SK-N-SH (cell line): ENCODE measurements at regions not wholly inside any gene's neighbourhood (a gene's known extent, or its start where the extent isn't known, plus 50 kb on each side); places are given as distances from the start of the nearest gene placed in this dataset.

Experiments used
- CTCF ChIA-PET: fragments of 300-600, 350-600 bp; formaldehyde crosslinking; extraction: SDS; loops from one replicate; lab custom pipeline; 2021; lab: Yijun Ruan, JAX
- POLR2A ChIA-PET: fragments of 350-600 bp; sonication (Branson Sonifier 250); formaldehyde crosslinking; extraction: SDS; loops from one replicate; lab custom pipeline; 2020; ENCODE audit warnings: antibody characterized with exemption, inconsistent platforms; lab: Yijun Ruan, JAX
- DNase-seq: peaks from one replicate; pipeline ENCODE4 v3.0.0; 2012
- H2AFZ ChIP-seq: fragments of 200-600 bp; sonication (generic); 2 replicates; pipeline ENCODE4 v1.8.1; 2016; ENCODE audit warnings: antibody characterized with exemption, mild to moderate bottlenecking, low read depth
- H3F3A ChIP-seq: fragments of 200-600 bp; sonication (generic); replicated peaks from 2 replicates; pipeline ENCODE3; 2016; ENCODE audit warnings: antibody characterized with exemption, mild to moderate bottlenecking; ENCODE audit not compliant: insufficient read depth
- H3K27ac ChIP-seq, 2 experiments: fragments of 200-500 bp in 1 of 2; fragments of 200-600 bp in 1 of 2; sonication (Bioruptor generic) in 1 of 2; sonication (generic), shearing (Covaris generic) in 1 of 2; 2 replicates each; pipeline versions ENCODE4 v1.5.1 to v1.6.1; 2014 to 2016; ENCODE audit warnings: low read depth in 2 of 2, inconsistent platforms in 1 of 2, low read length in 1 of 2, mild to moderate bottlenecking in 1 of 2, mixed read lengths in 1 of 2
- H3K27me3 ChIP-seq: fragments of 200-600 bp; sonication (generic), shearing (Covaris generic); 2 replicates; pipeline ENCODE4 v1.6.1; 2016; ENCODE audit warnings: mixed run types; ENCODE audit not compliant: insufficient read depth
- H3K36me3 ChIP-seq, 2 experiments: fragments of 200-500 bp in 1 of 2; fragments of 200-600 bp in 1 of 2; sonication (Bioruptor generic) in 1 of 2; sonication (generic) in 1 of 2; replicated peaks in 1 of 2; 2 replicates each; pipeline versions ENCODE3 to v1.5.1; 2014 to 2016; ENCODE audit warnings: low read length in 1 of 2, mild to moderate bottlenecking in 1 of 2; ENCODE audit not compliant: insufficient read depth in 2 of 2, control insufficient read depth in 1 of 2
- H3K4me1 ChIP-seq, 2 experiments: fragments of 200-500 bp in 1 of 2; fragments of 200-600 bp in 1 of 2; sonication (Bioruptor generic) in 1 of 2; sonication (generic), shearing (Covaris generic) in 1 of 2; 2 replicates each; pipeline versions ENCODE4 v1.5.1 to v1.6.1; 2014 to 2016; ENCODE audit warnings: low read depth in 1 of 2, low read length in 1 of 2, mixed run types in 1 of 2; ENCODE audit not compliant: insufficient read depth in 2 of 2, control insufficient read depth in 1 of 2
- H3K4me2 ChIP-seq: fragments of 200-600 bp; sonication (generic), shearing (Covaris generic); 2 replicates; pipeline ENCODE4 v1.6.1; 2017; ENCODE audit warnings: mixed run types
- H3K4me3 ChIP-seq, 2 experiments: fragments of 200-500 bp in 1 of 2; fragments of 200-600 bp in 1 of 2; sonication (Bioruptor generic) in 1 of 2; sonication (generic), shearing (Covaris generic) in 1 of 2; 2 replicates each; pipeline versions ENCODE4 v1.5.1 to v1.8.1; 2014 to 2016; ENCODE audit warnings: low read depth in 2 of 2, inconsistent platforms in 1 of 2, low read length in 1 of 2, mild to moderate bottlenecking in 1 of 2, mixed read lengths in 1 of 2, moderate library complexity in 1 of 2
- H3K79me2 ChIP-seq: fragments of 200-600 bp; sonication (generic); 2 replicates; pipeline ENCODE4 v1.8.1; 2017; ENCODE audit warnings: mild to moderate bottlenecking; ENCODE audit not compliant: insufficient read depth
- H3K9ac ChIP-seq: fragments of 200-600 bp; sonication (generic); 2 replicates; pipeline ENCODE4 v1.6.1; 2017; ENCODE audit warnings: mixed run types
- H3K9me2 ChIP-seq: fragments of 200-600 bp; sonication (generic); 2 replicates; pipeline ENCODE4 v1.6.1; 2017; ENCODE audit warnings: mixed run types
- H3K9me3 ChIP-seq: fragments of 200-600 bp; sonication (generic); 2 replicates; pipeline ENCODE4 v1.6.1; 2017; ENCODE audit warnings: mixed run types, mild to moderate bottlenecking, moderate library complexity
- H4K20me1 ChIP-seq: fragments of 200-600 bp; sonication (generic); 2 replicates; pipeline ENCODE4 v1.6.1; 2017; ENCODE audit warnings: mild to moderate bottlenecking, mixed run types; ENCODE audit not compliant: insufficient read depth
- CHD2 ChIP-seq: fragments of 150-350 bp; IDR thresholded peaks from 2 replicates; pipeline ENCODE4 v1.6.1; 2018; ENCODE audit warnings: low read length; ENCODE audit not compliant: partially characterized antibody
- ELF1 ChIP-seq: IDR thresholded peaks from 2 replicates; pipeline ENCODE4 v1.4.0; 2012
- EP300 ChIP-seq, 2 experiments: IDR thresholded peaks; 2 replicates each; pipeline versions ENCODE4 v1.4.0 to v1.6.1; 2012; ENCODE audit warnings: borderline replicate concordance in 1 of 2, low read depth in 1 of 2, low read length in 1 of 2
- FOXJ3 ChIP-seq: sonication (generic); formaldehyde crosslinking; IDR thresholded peaks from 2 replicates; pipeline ENCODE4 v1.5.1; 2020; ENCODE audit warnings: mild to moderate bottlenecking, missing genetic modification reagents
- FOXM1 ChIP-seq: IDR thresholded peaks from 2 replicates; pipeline ENCODE4 v1.4.0; 2012; ENCODE audit warnings: low read depth, mild to moderate bottlenecking
- NFIC ChIP-seq: IDR thresholded peaks from 2 replicates; pipeline ENCODE4 v1.4.0; 2012; ENCODE audit warnings: borderline replicate concordance
- POLR2AphosphoS5 ChIP-seq: IDR thresholded peaks from 2 replicates; pipeline ENCODE4 v1.6.1; 2012; ENCODE audit warnings: low read depth, low read length
- TAF1 ChIP-seq: IDR thresholded peaks from 2 replicates; pipeline ENCODE4 v1.6.1; 2012; ENCODE audit warnings: low read depth, mild to moderate bottlenecking, low read length, moderate library complexity, borderline replicate concordance
- WGBS: methylation state at CpG from one replicate; pipeline ENCODE4 v1.1.6; 2017; ENCODE audit warnings: low lambda C conversion rate; 5-methylcytosine and 5-hydroxymethylcytosine counted together
- TF ChIP-seq, protein P1 (sequence below): IDR thresholded peaks from 2 replicates; pipeline ENCODE4 v1.6.1; 2012; ENCODE audit warnings: mild to moderate bottlenecking, low read depth, low read length, moderate library complexity
- TF ChIP-seq, protein P2 (sequence below): fragments of 150-350 bp; IDR thresholded peaks from 2 replicates; pipeline ENCODE4 v1.6.1; 2016; ENCODE audit warnings: mild to moderate bottlenecking, low read depth, low read length
- TF ChIP-seq, protein P3 (sequence below): IDR thresholded peaks from 2 replicates; pipeline ENCODE4; 2012
- TF ChIP-seq, protein P4 (sequence below): fragments of 200-600 bp; sonication (generic); IDR thresholded peaks from 2 replicates; pipeline ENCODE4 v1.6.1; 2017; ENCODE audit warnings: antibody characterized with exemption, mild to moderate bottlenecking, moderate library complexity

DNA sequence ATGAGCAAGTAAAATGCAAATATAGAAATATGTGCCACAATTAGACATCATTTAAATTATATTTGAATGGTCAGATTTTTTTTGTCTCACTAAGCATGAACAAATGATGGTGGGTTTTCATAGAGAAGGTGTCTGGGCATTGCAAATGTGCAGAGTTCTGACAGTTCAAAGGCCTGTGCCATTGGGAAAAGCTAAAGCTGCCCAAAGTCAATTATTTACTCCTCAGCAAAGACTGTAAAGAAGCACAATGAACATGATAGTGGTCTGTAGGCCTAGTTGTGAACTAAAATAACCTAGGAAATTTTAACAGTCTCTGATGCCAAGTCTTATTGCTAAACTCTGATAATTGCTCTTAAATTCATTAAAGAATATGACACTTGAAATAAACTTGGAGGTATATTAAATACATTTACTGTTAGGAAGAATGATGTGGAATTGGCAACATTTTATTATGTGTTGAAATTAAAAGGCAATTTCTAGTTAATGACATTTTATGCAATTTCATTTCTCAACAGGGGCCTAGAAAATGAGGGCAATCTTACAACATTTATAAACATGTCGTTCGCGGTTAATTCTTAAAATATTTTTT, 874.3 kb upstream of the ADAMTS5 start:
- Histone ChIP-seq H4K20me1 (no peaks in the 10 kb centered on the region), H3F3A (no peaks in the 10 kb centered on the region), H3K27ac (no peak overlapping the region), H3K4me2 (no peak overlapping the region), H3K4me1 (no peaks in the 10 kb centered on the region), H2AFZ (no peak overlapping the region), H3K9ac (no peak overlapping the region), H3K36me3 (no peaks in the 10 kb centered on the region), H3K4me3 (no peak overlapping the region), H3K27me3 (no peaks in the 10 kb centered on the region), H3K9me2 (no peaks in the 10 kb centered on the region), H3K9me3 (no peaks in the 10 kb centered on the region), H3K79me2 (no peaks in the 10 kb centered on the region)
- DNase-seq: no peak
- no peak for TF ChIP-seq EP300 (IDR thresholded peaks at IDR 0.05; ENCODE audit: borderline replicate concordance in 1 of 2, low read depth in 1 of 2, low read length in 1 of 2)
- TF ChIP-seq ELF1: no peak
- TF ChIP-seq, protein P1, sequence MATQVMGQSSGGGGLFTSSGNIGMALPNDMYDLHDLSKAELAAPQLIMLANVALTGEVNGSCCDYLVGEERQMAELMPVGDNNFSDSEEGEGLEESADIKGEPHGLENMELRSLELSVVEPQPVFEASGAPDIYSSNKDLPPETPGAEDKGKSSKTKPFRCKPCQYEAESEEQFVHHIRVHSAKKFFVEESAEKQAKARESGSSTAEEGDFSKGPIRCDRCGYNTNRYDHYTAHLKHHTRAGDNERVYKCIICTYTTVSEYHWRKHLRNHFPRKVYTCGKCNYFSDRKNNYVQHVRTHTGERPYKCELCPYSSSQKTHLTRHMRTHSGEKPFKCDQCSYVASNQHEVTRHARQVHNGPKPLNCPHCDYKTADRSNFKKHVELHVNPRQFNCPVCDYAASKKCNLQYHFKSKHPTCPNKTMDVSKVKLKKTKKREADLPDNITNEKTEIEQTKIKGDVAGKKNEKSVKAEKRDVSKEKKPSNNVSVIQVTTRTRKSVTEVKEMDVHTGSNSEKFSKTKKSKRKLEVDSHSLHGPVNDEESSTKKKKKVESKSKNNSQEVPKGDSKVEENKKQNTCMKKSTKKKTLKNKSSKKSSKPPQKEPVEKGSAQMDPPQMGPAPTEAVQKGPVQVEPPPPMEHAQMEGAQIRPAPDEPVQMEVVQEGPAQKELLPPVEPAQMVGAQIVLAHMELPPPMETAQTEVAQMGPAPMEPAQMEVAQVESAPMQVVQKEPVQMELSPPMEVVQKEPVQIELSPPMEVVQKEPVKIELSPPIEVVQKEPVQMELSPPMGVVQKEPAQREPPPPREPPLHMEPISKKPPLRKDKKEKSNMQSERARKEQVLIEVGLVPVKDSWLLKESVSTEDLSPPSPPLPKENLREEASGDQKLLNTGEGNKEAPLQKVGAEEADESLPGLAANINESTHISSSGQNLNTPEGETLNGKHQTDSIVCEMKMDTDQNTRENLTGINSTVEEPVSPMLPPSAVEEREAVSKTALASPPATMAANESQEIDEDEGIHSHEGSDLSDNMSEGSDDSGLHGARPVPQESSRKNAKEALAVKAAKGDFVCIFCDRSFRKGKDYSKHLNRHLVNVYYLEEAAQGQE: no peak
- no peak for TF ChIP-seq TAF1
- TF ChIP-seq FOXJ3 (CRISPR knock-in tag): no peak
- TF ChIP-seq, protein P2, sequence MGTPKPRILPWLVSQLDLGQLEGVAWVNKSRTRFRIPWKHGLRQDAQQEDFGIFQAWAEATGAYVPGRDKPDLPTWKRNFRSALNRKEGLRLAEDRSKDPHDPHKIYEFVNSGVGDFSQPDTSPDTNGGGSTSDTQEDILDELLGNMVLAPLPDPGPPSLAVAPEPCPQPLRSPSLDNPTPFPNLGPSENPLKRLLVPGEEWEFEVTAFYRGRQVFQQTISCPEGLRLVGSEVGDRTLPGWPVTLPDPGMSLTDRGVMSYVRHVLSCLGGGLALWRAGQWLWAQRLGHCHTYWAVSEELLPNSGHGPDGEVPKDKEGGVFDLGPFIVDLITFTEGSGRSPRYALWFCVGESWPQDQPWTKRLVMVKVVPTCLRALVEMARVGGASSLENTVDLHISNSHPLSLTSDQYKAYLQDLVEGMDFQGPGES: no peak
- TF ChIP-seq, protein P3, sequence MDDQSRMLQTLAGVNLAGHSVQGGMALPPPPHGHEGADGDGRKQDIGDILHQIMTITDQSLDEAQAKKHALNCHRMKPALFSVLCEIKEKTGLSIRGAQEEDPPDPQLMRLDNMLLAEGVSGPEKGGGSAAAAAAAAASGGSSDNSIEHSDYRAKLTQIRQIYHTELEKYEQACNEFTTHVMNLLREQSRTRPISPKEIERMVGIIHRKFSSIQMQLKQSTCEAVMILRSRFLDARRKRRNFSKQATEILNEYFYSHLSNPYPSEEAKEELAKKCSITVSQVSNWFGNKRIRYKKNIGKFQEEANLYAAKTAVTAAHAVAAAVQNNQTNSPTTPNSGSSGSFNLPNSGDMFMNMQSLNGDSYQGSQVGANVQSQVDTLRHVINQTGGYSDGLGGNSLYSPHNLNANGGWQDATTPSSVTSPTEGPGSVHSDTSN: no peak
- TF ChIP-seq CHD2: no peak
- TF ChIP-seq NFIC: no peak
- no peak for TF ChIP-seq FOXM1
- TF ChIP-seq, protein P4, sequence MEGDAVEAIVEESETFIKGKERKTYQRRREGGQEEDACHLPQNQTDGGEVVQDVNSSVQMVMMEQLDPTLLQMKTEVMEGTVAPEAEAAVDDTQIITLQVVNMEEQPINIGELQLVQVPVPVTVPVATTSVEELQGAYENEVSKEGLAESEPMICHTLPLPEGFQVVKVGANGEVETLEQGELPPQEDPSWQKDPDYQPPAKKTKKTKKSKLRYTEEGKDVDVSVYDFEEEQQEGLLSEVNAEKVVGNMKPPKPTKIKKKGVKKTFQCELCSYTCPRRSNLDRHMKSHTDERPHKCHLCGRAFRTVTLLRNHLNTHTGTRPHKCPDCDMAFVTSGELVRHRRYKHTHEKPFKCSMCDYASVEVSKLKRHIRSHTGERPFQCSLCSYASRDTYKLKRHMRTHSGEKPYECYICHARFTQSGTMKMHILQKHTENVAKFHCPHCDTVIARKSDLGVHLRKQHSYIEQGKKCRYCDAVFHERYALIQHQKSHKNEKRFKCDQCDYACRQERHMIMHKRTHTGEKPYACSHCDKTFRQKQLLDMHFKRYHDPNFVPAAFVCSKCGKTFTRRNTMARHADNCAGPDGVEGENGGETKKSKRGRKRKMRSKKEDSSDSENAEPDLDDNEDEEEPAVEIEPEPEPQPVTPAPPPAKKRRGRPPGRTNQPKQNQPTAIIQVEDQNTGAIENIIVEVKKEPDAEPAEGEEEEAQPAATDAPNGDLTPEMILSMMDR: no peak
- TF ChIP-seq POLR2AphosphoS5: no peak
- CTCF ChIA-PET: no interaction called here
- WGBS: 81% methylated on average over 3 of the region's 3 CpGs
- POLR2A ChIA-PET: no interaction called here
